ENCODE measurements at regions not wholly inside any gene's neighbourhood (a gene's known extent, or its start where the extent isn't known, plus 50 kb on each side); places are given as distances from the start of the nearest gene placed in this dataset.

GRCh38 chr3:109225516-109225915 is 89.0 kb downstream of the C3orf85 start:
- no peak for TF ChIP-seq ZFX (IDR thresholded peaks at IDR 0.05)
- no peak for TF ChIP-seq RAD21 (IDR thresholded peaks at IDR 0.05; ENCODE audit: low read depth)
- no peak for TF ChIP-seq ZBTB33 (IDR thresholded peaks at IDR 0.05; ENCODE audit: extremely low read depth, insufficient replicate concordance, low read length)
- no peak for TF ChIP-seq YY1 (IDR thresholded peaks at IDR 0.05; ENCODE audit: extremely low read depth, insufficient replicate concordance, low read depth, low read length)
- TF ChIP-seq CTCF (IDR thresholded peaks at IDR 0.05 in 2 of 3, conservative IDR thresholded peaks at IDR 0.05 in 1 of 3; ENCODE audit: borderline replicate concordance in 1 of 3, insufficient read depth in 1 of 3, low read depth in 2 of 3, low read length in 2 of 3) = no peak
- TF ChIP-seq POLR2AphosphoS5 (IDR thresholded peaks at IDR 0.05; ENCODE audit: low read depth, low read length) = no peak
- TF ChIP-seq ELF1 (IDR thresholded peaks at IDR 0.05; ENCODE audit: borderline replicate concordance, low read depth) = no peak
- TF ChIP-seq POLR2A (IDR thresholded peaks at IDR 0.05; ENCODE audit: borderline replicate concordance, extremely low read depth, insufficient read depth, insufficient read length) = no peak
- no peak for TF ChIP-seq CEBPB (IDR thresholded peaks at IDR 0.05; ENCODE audit: low read depth)
- no peak for TF ChIP-seq EZH2 (IDR thresholded peaks at IDR 0.05)
- no peak for TF ChIP-seq REST (IDR thresholded peaks at IDR 0.05; ENCODE audit: low read depth)
- no peak for TF ChIP-seq ZNF274 (IDR thresholded peaks at IDR 0.05; ENCODE audit: low read depth, low read length)
- no peak for TF ChIP-seq JUND (IDR thresholded peaks at IDR 0.05)
